Stromal cell of bone marrow (primary cell): ENCODE measurements at regions not wholly inside any gene's neighbourhood (a gene's known extent, or its start where the extent isn't known, plus 50 kb on each side); places are given as distances from the start of the nearest gene placed in this dataset.

ENCODE experiments used
- DNase-seq: peaks from one replicate; pipeline ENCODE4 v3.0.0-alpha.2; 2012; ENCODE audit warnings: low read depth

GRCh38 chr10:131710142-131710861 is 190.5 kb upstream of the PPP2R2D start:
- DNase-seq, result no peak

DNA sequence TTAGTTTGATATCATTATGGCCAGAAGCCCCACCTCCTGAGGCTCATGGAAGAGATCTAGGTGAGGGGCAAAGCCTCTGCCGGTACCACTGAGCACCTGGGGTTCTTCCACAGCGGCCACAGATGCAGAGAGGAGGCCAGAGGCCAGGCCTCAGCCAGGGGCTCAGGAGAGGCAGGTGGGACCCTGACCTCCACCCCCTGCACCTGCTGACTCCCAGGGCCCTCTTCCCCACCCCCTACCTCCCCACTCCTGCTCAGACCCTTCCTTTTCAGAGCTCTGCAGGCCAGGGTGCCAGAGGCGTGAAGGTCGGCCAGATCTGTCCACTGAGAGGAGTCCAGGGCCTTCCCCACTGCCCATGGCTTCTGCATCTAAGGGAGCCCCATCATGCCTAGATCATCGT is 178.7 kb upstream of the PPP2R2D start:
- no peak for DNase-seq

DNA sequence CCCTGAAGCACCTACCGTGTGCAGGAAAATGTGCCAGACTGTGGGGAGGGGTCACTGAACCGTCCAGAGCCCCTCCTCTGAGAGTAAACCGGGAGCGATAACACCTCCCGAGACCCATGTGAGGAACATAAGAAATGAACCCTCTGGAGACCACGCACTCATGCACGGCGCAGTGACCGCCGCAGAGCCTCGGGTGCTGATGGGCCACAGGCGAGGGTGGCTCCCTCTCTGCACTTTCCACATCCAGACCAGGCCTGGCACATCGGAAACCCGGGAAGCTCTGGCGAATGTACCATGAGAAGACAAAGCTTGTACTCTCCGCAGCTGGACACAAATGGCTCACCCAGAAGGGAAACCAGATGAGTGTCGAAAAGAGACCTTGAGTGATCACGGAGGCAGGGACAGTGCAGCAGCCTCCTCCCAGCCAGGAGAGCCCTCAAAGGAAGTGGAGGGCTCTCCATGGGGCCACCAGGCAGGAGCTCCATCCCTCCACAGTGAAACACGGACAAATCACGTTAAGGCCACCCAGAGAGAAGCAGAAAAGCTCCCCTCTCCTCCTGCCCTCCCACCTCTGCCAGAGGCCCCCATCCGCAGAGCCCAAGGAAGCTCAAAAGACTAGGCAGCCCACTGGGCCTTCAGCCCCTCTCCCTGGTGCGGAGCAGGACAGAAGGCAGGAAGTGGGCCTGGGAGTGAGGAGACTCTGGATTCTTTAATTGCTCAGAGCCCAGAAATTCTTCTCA is 178.1 kb upstream of the PPP2R2D start:
- no peak for DNase-seq

GRCh38 chr10:131723297-131724168 is 177.3 kb upstream of the PPP2R2D start:
- DNase-seq, result no peak

DNA sequence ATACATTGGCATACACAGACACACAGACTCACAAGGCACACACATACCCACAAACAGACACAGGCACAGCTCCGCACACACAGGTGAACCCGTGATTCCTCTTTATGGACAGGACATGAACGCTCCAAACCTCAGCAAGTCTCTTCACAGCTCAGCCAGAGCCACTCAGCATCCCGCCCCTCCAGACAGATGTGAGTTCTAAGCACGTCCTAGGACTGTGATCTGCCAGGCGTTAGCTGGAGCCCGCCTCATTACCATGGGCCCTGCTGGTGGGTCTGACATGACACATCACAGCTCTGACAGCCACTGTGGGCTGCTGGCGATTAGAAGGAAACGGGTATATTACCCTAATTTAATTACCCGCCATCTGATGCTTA is 176.7 kb upstream of the PPP2R2D start:
- no peak for DNase-seq

GRCh38 chr10:131724891-131725580 is 175.8 kb upstream of the PPP2R2D start:
- DNase-seq, result no peak

- no peak for DNase-seq
These were observed 175.2 kb upstream of the PPP2R2D start for GRCh38 chr10:131725581-131726069.

DNA sequence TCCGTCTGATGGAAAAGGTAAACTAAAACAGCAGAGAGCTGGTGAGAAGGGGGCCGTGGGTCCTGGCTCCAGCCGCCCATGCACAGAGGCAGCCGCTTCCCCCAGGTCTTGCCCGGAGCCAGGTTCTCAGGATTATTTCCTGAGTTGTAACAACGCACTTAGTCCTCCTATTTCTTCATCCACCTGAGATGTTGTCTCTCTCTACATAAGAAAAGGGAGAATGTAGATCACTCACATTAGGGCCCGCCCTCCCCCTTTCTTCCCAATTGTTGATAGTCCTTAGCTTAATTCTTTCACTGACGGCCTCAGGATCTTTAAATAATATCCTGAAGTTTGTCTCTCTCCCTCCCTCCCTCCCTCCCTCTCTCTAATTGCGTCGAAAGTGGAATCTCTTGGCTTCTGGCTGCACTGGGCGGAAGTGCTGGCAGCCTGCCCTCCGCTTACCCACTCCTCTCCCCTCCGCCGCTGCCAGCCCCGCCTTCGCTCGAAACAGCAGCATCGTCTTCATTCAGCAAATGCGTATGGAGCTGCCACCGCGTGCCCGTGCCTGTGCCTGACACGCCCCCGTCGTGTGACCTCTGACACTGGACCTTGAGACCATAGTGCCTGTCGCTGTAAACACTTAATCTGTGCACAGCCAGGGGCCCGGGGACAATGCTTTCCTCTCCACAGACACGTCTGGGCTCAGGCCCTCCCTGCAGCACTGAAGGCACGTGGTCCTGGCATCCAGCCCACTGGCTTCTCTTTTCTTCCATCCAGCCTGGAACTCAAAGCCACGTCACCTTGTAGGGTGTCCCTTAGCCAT is 174.5 kb upstream of the PPP2R2D start:
- no peak for DNase-seq

DNA sequence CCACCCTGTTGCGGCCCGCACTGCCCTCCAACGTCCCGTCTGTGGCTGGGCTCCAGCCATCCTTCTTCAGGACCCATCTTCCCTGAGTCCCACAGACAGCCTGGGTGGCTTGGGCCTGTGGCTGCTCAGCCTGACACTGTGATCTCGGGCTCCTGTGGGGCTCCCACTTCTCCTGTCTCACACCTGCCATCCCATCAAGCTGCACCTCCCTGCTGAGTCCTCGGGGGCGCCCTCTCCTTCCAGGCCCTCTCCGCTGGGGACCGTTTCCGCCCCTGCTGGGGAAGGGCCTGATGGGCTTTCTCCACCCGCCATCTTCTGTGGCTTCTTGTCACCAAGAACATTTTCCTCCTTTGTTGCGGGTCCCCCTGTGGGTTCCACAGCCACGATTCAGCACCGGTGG is 173.8 kb upstream of the PPP2R2D start:
- DNase-seq, result no peak

GRCh38 chr10:131727560-131727959 is 173.2 kb upstream of the PPP2R2D start:
- DNase-seq, result no peak

DNA sequence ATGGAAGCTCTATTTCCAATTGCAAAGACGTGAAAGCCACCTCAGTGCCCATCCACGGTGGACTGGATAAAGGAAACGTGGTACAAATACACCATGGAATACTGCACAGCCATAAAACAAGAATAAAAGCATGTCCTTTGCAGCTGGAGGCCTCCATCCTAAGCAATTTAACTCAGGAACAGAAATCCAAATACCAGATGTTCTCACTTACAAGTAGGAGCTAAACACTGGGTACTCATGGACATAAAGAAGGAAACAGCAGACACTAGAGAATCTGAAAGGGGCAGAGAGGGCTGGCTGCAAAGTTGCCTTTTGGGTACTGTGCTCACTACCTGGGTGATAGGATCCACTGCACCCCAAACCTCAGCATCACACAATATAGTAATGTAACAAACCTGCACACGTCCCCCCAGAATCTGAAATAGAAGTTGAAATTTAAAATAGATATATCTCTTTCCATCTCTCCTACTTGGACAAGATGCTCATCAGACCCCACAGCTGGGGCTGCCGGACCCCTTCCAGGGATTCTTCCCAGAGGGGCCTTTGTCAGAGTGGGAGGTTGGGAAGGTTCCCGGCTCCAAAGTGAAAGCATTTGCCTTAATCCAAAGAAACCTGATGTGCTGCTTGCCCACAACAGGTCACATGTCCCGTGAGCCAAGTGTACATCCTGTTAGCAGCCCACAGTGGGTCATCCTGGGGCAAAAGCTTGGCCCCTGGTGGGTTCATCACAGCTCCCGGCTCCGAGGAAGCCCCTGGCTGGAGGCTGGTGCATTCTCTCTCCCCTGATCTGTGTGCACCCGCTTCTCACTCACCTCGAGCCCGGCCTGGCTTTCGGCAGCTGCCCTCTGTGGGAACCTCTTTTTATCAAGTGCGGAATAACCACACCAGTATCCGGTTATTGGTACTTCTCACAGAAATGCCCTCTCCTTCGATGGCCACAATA is 172.3 kb upstream of the PPP2R2D start:
- DNase-seq, result no peak

GRCh38 chr10:131729361-131729760 is 171.4 kb upstream of the PPP2R2D start:
- no peak for DNase-seq

DNA sequence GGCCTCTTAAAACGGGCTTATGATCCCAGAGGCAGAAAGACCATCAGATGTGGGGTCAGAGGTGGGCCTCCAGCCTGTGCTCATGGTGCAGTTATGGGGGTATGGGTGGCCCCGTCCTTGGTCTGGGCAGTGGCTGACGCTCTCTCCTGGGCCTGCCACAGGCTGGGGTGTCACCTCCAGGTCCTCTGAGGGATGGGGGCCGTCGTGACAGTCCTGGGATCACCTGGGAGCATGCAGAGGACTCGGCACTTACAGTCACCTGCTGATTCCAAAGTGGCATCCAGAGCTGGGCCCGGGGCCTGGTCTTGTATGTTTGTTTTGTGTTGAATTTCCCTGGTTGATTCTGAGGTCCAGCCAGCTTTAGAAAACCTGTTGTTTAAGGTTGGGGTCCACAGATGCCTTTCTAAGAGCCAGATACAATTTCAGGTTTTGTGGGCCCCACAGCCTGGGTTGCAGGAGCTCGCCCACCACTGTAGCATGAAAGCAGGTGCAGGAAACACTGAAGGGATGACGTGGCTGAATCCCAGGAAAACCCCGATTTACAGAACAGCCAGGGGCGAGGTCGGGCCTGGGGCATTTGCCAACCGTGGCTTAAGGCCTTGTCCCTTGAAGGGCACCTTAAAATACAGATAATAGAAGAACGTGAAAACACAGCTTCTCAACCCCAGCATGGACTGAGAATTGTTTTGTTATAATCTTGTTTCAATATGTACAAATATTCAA is 170.7 kb upstream of the PPP2R2D start:
- no peak for DNase-seq

- no peak for DNase-seq
These were observed 169.9 kb upstream of the PPP2R2D start for GRCh38 chr10:131730771-131731497.

DNA sequence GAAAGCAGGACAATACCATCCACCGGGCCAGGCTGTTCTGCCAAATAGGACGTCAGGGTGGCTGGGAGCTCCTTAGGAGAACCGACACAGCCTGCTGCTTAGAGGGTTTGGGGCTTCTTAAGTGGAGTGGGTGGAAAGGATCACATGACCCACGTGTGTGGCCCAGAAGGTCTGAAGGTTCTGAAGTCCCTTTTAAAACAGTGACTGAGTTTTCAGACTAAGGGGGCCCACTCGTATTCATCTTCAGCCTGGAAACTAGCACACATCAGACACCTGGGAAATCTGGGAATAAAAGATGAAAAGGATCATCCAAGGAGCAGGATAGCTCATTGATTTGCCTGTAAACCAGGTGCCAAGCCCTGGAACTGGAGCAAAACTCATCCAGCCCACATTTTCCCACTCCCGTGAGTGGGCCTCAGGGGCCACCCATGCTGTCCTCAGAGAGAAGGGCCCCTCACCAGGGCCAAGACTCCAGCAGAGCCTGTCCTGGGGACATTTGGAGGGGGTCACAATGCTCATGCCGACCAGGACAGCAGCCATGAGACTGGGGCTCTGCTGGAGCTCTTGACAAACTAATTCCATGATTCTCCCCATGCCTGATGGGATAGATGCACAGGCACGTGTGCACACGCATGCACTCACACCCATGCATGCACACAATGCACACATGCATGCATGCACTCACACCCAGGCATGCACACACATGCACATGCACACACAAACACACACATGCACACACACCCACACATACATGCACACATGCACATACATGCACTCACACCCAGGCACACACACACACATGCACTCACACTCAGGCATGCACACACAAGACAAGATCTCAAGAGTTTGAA is 168.8 kb upstream of the PPP2R2D start:
- DNase-seq, result no peak

DNA sequence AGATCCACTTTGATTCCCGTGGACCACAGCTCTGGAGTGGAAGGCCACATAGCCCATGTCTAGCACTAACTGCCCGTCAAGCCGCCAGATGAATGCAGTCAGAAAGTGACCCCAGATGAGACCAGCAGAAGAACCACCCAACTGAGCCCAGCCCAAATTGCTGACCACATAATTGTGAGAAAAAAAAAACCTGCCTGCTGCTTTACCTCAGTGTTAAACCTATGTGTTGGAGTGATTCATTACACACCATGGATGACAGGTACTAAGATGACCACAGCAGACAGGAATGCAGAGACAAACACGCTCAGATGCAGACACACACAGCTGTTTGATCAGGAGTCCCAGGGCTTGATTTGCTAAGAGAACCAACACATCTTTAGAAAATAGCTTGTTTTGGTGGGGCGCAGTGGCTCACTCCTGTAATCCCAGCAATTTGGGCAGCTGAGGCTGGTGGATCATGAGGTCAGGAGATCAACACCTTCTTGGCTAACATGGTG is 168.1 kb upstream of the PPP2R2D start:
- no peak for DNase-seq

DNA sequence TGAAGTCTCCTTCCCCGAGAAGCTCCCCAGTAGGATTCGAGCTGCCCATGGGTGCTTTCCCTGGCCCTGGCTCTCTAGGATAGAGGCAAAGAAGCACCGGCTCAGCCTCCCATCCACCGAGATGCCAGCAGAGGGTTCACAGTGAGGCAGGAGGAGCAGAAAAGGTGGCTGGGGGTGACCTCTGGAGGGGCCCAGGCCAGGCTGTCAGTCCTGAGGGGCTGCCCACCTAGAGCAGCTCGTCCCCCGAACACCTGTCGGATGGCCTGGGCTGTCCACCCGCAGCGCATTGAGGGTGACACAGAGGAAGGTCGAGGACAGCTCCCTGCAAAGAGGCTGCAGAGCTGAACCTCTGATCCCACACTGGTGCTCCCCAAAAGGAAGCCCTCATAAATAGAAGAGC is 167.2 kb upstream of the PPP2R2D start:
- no peak for DNase-seq
